ENCODE measurements at regions not wholly inside any gene's neighbourhood (a gene's known extent, or its start where the extent isn't known, plus 50 kb on each side); places are given as distances from the start of the nearest gene placed in this dataset.
"Not testable (repeated sequence)": the region's sequence is repeated elsewhere in the genome, so short reads cannot be mapped to it uniquely, and the experiment has no call there.

DNA sequence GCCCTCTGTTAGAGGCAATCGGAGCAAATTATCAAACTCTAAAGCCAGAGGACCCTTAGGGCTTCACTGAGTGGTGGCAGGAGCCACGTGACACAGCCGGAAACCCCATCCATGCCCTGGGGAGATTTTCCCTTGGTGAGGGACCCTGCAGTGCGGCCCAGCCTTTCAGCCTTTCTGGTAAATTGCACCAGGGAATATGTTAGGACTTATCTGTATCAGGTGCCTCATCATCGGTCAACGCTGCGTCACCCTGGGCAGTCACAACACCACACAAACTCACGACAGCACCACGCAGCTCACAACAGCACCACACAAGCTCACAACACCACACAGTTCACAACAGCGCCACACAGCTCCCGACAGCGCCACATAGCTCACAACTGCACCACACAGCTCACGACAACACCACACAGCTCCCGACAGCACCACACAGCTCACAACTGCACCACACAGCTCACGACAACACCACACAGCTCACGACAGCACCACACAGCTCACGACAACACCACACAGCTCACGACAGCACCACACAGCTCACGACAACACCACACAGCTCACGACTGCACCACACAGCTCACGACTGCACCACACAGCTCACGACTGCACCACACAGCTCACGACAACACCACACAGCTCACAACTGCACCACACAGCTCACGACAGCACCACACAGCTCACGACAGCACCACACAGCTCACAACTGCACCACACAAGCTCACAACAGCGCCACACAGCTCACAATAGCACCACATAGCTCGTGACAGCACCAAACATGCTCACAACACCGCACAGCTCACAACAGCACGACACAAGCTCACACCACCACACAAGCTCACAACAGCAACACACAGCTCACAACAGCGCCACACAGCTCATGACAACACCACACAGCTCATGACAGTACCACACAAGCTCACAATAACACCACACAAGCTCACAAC is 199.0 kb downstream of the DLL1 start:
- WGBS, 2 donors: 95% methylated on average over 30 of the region's 30 CpGs
- ATAC-seq (ENCODE audit: low FRiP score): no peak

DNA sequence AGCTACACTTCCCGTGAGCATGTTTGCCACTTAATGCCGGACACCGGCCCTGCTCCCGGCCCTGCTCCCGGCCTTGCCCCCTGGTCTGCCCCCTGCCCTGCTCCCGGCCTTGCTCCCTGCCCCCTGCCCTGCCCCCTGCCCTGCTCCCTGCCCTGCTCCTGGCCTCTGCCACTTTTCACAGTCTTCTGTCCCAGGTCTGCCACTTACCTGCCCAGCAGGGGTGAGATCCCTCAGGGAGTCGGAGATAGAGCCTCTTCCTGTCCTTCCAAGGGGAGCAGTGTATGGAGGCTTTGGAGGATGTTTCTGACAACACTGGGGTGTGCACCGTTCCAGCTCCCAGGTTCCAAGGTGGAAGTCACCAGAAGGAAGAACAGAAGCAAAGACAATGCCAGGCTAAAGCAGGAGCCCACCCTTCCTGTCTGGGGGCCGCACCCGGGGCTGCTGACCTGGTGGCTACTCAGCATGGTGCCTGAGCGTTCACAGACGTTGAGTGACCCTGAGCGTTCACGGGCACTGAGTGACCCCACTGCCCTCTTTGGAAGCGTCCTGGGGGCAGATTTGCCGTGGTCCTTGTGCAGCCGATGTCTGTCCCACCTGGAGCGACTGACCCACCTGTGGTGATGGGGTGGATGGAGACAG is 199.8 kb downstream of the DLL1 start:
- Histone ChIP-seq H3K4me1 (ENCODE audit: control insufficient read depth in 1 of 2, insufficient read depth in 2 of 2, low read length in 2 of 2) (no peaks in the 10 kb centered on the region), H3K27ac (ENCODE audit: low read depth in 1 of 2, low read length in 2 of 2) (no peak overlapping the region), H3K36me3 (ENCODE audit: control insufficient read depth in 1 of 2, insufficient read depth in 2 of 2, low read length in 1 of 2) (no peaks in the 10 kb centered on the region), H3K27me3 (ENCODE audit: control insufficient read depth in 1 of 2, insufficient read depth in 2 of 2, low read length in 1 of 2) (no peaks in the 10 kb centered on the region), H3K9me3 (ENCODE audit: control insufficient read depth, low read length) (no peaks in the 10 kb centered on the region), H3K4me3 (ENCODE audit: low read length in 2 of 2) (no peak overlapping the region)
- 92 to 95% methylated on average over 17 to 18 of the region's 18 CpGs for WGBS, 2 donors
- no peak for ATAC-seq (ENCODE audit: low FRiP score)
- intact Hi-C loops (cut with DNase I): no loop called here
- DNase-seq: peak in 1 of 2 donors; percentile 66

More for the DNA sequence above, 199.0 kb downstream of the DLL1 start:
- Histone ChIP-seq H3K27ac (ENCODE audit: low read depth in 1 of 2, low read length in 2 of 2) (no peak overlapping the region), H3K9me3 (ENCODE audit: control insufficient read depth, low read length) (no peaks in the 10 kb centered on the region), H3K36me3 (ENCODE audit: control insufficient read depth in 1 of 2, insufficient read depth in 2 of 2, low read length in 1 of 2) (no peaks in the 10 kb centered on the region), H3K4me3 (ENCODE audit: low read length in 2 of 2) (no peak overlapping the region), H3K4me1 (ENCODE audit: control insufficient read depth in 1 of 2, insufficient read depth in 2 of 2, low read length in 2 of 2) (no peaks in the 10 kb centered on the region), H3K27me3 (ENCODE audit: control insufficient read depth in 1 of 2, insufficient read depth in 2 of 2, low read length in 1 of 2) (no peaks in the 10 kb centered on the region)
- intact Hi-C loops (cut with DNase I): no loop called here
- peak in 1 of 2 donors; percentile 60 for DNase-seq

DNA sequence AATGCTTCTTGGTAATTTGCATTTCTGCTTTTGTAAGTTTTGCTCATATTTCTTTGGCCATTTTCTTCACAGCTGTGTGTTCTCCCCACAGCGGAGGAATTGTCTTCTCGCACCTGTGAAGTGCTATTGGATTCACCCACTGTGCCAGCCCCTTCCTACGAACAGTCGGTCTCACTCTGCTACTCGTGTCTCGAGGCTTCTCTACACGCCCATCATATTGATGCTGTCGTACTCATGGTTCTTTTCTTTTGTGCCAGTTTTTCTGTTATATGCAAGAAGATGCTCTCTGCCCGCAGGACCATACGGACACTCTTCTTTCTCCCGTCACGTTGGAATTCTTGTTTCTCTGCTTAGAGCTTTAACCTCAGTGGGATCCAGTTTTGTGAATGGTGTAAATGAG is 200.3 kb downstream of the DLL1 start:
- H3K4me1 ChIP-seq (ENCODE audit: control insufficient read depth in 1 of 2, insufficient read depth in 2 of 2, low read length in 2 of 2): no peaks in the 10 kb centered on the region
- H3K36me3 ChIP-seq (ENCODE audit: control insufficient read depth in 1 of 2, insufficient read depth in 2 of 2, low read length in 1 of 2): no peaks in the 10 kb centered on the region
- peak in 1 of 2 donors; percentile 10 for DNase-seq
- 94 to 96% methylated on average over 12 of the region's 12 CpGs for WGBS, 2 donors
- intact Hi-C loops (cut with DNase I): no loop called here
- no peak for ATAC-seq (ENCODE audit: low FRiP score)
- no peaks in the 10 kb centered on the region for H3K9me3 ChIP-seq (ENCODE audit: control insufficient read depth, low read length)
- no peak overlapping the region for H3K27ac ChIP-seq (ENCODE audit: low read depth in 1 of 2, low read length in 2 of 2)
- no peak overlapping the region for H3K4me3 ChIP-seq (ENCODE audit: low read length in 2 of 2)
- no peaks in the 10 kb centered on the region for H3K27me3 ChIP-seq (ENCODE audit: control insufficient read depth in 1 of 2, insufficient read depth in 2 of 2, low read length in 1 of 2)

DNA sequence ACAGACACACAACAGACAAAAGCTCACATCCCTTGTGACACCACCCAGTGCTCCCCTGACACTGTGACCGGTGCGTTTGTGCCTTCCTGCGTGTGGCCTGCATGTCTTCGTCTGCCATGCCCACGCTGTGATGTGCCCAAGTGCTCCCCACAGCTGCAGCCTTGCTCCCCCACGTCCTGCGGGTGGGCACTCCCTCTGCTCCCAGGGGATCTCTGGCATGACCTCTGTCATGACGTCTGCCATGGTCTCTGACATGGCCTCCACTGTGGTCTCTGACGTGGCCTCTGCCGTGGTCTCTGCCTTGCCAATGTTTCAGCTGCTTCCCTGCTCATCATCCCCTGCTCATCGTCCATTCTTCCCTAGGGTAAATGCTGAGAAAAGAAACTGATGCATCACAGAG is 200.9 kb downstream of the DLL1 start:
- DNase-seq (peak; percentile 35 to 59), ATAC-seq (ENCODE audit: low FRiP score) (no peak)
- Histone ChIP-seq H3K4me3 (ENCODE audit: low read length in 2 of 2) (no peak overlapping the region), H3K9me3 (ENCODE audit: control insufficient read depth, low read length) (no peaks in the 10 kb centered on the region), H3K4me1 (ENCODE audit: control insufficient read depth in 1 of 2, insufficient read depth in 2 of 2, low read length in 2 of 2) (no peaks in the 10 kb centered on the region), H3K27me3 (ENCODE audit: control insufficient read depth in 1 of 2, insufficient read depth in 2 of 2, low read length in 1 of 2) (no peaks in the 10 kb centered on the region), H3K27ac (ENCODE audit: low read depth in 1 of 2, low read length in 2 of 2) (no peak overlapping the region), H3K36me3 (ENCODE audit: control insufficient read depth in 1 of 2, insufficient read depth in 2 of 2, low read length in 1 of 2) (no peaks in the 10 kb centered on the region)
- 82 to 89% methylated on average over 11 of the region's 11 CpGs for WGBS, 2 donors
- intact Hi-C loops (cut with DNase I): no loop called here

DNA sequence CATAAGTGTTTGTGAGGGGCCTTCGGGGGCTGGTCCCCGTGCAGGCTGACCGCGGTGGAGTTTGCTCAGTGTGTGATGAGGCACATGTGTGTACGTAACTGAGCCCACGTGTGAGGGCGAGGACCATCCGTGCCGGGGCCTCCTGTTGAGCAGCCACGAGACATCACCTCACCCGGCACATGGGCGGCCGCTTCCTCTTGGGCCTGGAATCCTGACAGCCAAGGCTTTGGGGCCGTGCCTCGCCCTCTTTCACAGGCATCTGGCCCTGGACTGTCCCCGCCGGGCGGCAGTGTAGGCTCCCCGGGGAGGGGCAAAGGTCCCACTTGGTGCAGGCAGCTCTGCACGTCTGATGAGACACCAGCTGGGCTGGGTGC is 202.3 kb downstream of the DLL1 start:
- WGBS, 2 donors: 92 to 96% methylated on average over 20 of the region's 20 CpGs
- Histone ChIP-seq H3K27me3 (ENCODE audit: control insufficient read depth in 1 of 2, insufficient read depth in 2 of 2, low read length in 1 of 2) (no peaks in the 10 kb centered on the region), H3K4me3 (ENCODE audit: low read length in 2 of 2) (no peak overlapping the region)

DNA sequence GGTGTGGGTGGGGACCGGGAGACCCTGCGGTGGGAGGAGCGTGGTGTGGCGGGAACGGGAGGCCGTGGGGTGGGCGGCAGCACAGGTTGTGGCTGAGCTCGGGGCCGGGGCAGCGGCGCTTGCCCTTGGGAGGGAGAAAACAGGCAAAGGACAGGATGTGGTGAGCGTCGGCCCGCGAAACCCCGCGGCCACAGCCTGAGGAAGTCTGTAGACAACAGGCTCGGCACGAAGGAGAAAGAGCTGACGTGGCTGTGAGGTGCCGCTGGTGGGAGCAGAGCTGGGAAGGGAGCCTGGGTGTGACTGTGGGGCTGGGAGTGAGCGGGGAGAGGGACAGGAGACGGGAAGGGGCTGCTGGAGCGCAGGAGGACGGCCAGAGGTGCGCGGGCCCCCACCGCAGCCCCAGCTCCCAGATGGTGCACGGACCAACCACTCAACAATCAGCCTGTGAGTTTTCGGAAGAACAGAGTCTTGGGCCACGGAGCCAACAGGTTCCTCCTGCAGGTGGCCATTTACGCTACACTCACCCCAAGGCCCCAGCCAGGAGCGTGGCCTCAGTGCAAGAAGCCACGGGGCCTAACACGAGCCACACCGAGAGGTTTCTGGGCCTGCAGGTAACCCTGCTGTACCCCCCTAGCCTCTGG is 202.8 kb downstream of the DLL1 start:
- Histone ChIP-seq H3K36me3 (ENCODE audit: control insufficient read depth in 1 of 2, insufficient read depth in 2 of 2, low read length in 1 of 2) (no peaks in the 10 kb centered on the region), H3K4me1 (ENCODE audit: control insufficient read depth in 1 of 2, insufficient read depth in 2 of 2, low read length in 2 of 2) (no peaks in the 10 kb centered on the region), H3K27ac (ENCODE audit: low read depth in 1 of 2, low read length in 2 of 2) (no peak overlapping the region), H3K9me3 (ENCODE audit: control insufficient read depth, low read length) (no peaks in the 10 kb centered on the region), H3K4me3 (ENCODE audit: low read length in 2 of 2) (no peak overlapping the region), H3K27me3 (ENCODE audit: control insufficient read depth in 1 of 2, insufficient read depth in 2 of 2, low read length in 1 of 2) (no peaks in the 10 kb centered on the region)
- DNase-seq (peak; percentile 73 to 76), ATAC-seq (ENCODE audit: low FRiP score) (no peak)
- WGBS, 2 donors: 90 to 91% methylated on average over 35 to 36 of the region's 36 CpGs
- intact Hi-C loops (cut with DNase I): no loop called here

More for the DNA sequence above, 202.3 kb downstream of the DLL1 start:
- ATAC-seq (ENCODE audit: low FRiP score) (no peak), DNase-seq (peak; percentile 51 to 71)
- Histone ChIP-seq H3K36me3 (ENCODE audit: control insufficient read depth in 1 of 2, insufficient read depth in 2 of 2, low read length in 1 of 2) (no peaks in the 10 kb centered on the region), H3K9me3 (ENCODE audit: control insufficient read depth, low read length) (no peaks in the 10 kb centered on the region), H3K27ac (ENCODE audit: low read depth in 1 of 2, low read length in 2 of 2) (no peak overlapping the region), H3K4me1 (ENCODE audit: control insufficient read depth in 1 of 2, insufficient read depth in 2 of 2, low read length in 2 of 2) (no peaks in the 10 kb centered on the region)
- intact Hi-C loops (cut with DNase I): no loop called here

DNA sequence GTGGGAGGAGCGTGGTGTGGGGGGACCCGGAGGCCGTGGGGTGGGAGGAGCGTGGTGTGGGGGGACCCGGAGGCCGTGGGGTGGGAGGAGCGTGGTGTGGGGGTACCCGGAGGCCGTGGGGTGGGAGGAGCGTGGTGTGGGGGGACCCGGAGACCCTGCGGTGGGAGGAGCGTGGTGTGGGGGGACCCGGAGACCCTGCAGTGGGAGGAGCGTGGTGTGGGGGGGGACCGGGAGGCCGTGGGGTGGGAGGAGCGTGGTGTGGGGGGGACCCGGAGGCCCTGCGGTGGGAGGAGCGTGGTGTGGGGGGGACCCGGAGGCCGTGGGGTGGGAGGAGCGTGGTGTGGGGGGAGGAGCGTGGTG is 203.5 kb downstream of the DLL1 start:
- intact Hi-C loops (cut with DNase I): not testable (repeated sequence)

DNA sequence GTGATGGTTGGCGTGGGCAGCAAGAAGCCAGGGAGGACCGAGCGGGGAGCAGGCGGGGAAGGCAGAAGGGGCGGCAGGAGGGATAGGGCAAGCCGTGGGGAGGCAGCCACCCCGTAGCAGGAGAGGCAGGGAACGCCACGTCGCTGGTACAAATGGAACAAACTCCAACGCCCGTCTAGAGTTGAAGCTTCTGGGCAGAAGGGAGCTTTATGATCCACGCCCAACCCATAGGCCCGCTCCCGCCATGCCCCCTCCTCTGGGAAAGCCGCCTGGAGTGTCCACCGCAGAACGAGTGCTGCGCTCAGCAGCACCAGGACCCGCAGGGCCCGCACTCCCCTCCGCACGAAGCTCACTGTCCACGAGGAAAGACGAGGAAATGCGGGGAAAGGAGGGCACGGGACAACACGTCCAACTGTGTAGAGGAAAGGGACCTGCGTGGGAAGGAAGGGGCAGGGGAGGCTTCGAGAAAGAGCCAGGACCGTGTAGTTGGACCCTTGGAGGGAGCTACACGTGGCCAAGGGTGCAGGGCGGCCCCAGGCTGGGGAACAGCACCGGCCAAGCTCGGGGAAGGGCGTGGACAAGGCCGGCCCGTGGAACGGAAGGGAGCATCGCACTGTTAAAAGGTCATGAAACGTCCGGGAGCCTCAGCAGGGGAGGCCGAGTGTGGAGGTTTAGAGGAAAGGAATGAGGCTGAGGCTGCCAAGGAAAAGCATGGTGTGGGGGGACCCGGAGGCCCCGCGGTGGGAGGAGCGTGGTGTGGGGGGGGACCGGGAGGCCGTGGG is 204.0 kb downstream of the DLL1 start:
- H3K27me3 ChIP-seq (ENCODE audit: control insufficient read depth in 1 of 2, insufficient read depth in 2 of 2, low read length in 1 of 2): no peaks in the 10 kb centered on the region
- no peaks in the 10 kb centered on the region for H3K9me3 ChIP-seq (ENCODE audit: control insufficient read depth, low read length)
- 93 to 94% methylated on average over 49 of the region's 49 CpGs for WGBS, 2 donors
- H3K27ac ChIP-seq (ENCODE audit: low read depth in 1 of 2, low read length in 2 of 2): peak overlapping the region in 1 of 2 donors; percentile 81
- no peak for ATAC-seq (ENCODE audit: low FRiP score)
- H3K36me3 ChIP-seq (ENCODE audit: control insufficient read depth in 1 of 2, insufficient read depth in 2 of 2, low read length in 1 of 2): no peaks in the 10 kb centered on the region
- no peaks in the 10 kb centered on the region for H3K4me1 ChIP-seq (ENCODE audit: control insufficient read depth in 1 of 2, insufficient read depth in 2 of 2, low read length in 2 of 2)
- no peak overlapping the region for H3K4me3 ChIP-seq (ENCODE audit: low read length in 2 of 2)
- intact Hi-C loops (cut with DNase I): no loop called here
- peak; percentile 40 to 69 for DNase-seq

More for the DNA sequence above, 203.5 kb downstream of the DLL1 start:
- H3K4me1 ChIP-seq (ENCODE audit: control insufficient read depth in 1 of 2, insufficient read depth in 2 of 2, low read length in 2 of 2); H3K36me3 ChIP-seq (ENCODE audit: control insufficient read depth in 1 of 2, insufficient read depth in 2 of 2, low read length in 1 of 2); H3K27me3 ChIP-seq (ENCODE audit: control insufficient read depth in 1 of 2, insufficient read depth in 2 of 2, low read length in 1 of 2); H3K27ac ChIP-seq (ENCODE audit: low read depth in 1 of 2, low read length in 2 of 2); ATAC-seq (ENCODE audit: low FRiP score); H3K4me3 ChIP-seq (ENCODE audit: low read length in 2 of 2); H3K9me3 ChIP-seq (ENCODE audit: control insufficient read depth, low read length): not testable (repeated sequence)
- DNase-seq: peak; percentile 36 to 80
- 92 to 93% methylated on average over 11 to 25 of the region's 25 CpGs for WGBS, 2 donors
